HG02981 (cell line): ENCODE measurements at regions not wholly inside any gene's neighbourhood (a gene's known extent, or its start where the extent isn't known, plus 50 kb on each side); places are given as distances from the start of the nearest gene placed in this dataset.
"Not testable (repeated sequence)": the region's sequence is repeated elsewhere in the genome, so short reads cannot be mapped to it uniquely, and the experiment has no call there.

ENCODE experiments used
- ATAC-seq: cut with Tn5 transposase; IDR thresholded peaks from one replicate; pipeline ENCODE4 v1.9.1; 2021; ENCODE audit warnings: mild to moderate bottlenecking, moderate library complexity; ENCODE audit not compliant: unreplicated experiment

GRCh38 chr5:148880197-148880596 is 53.8 kb downstream of the ADRB2 start:
- ATAC-seq = no peak

- no peak for ATAC-seq
Measured at GRCh38 chr5:148880696-148881095, 54.3 kb downstream of the ADRB2 start.

GRCh38 chr5:148882332-148882731 is 55.9 kb downstream of the ADRB2 start:
- no peak for ATAC-seq

GRCh38 chr5:148884339-148885020 is 58.1 kb downstream of the ADRB2 start:
- ATAC-seq = no peak

GRCh38 chr5:148887123-148887881 is 60.9 kb downstream of the ADRB2 start:
- peak; percentile 69 for ATAC-seq

- not testable (repeated sequence) for ATAC-seq
Measured at GRCh38 chr5:148889936-148890335, 63.5 kb downstream of the ADRB2 start.

- ATAC-seq = not testable (repeated sequence)
Measured at GRCh38 chr5:148895441-148895840, 69.0 kb downstream of the ADRB2 start.

- no peak for ATAC-seq
Measured at GRCh38 chr5:148897842-148898241, 71.4 kb downstream of the ADRB2 start.

GRCh38 chr5:148898413-148899075 is 72.1 kb downstream of the ADRB2 start:
- no peak for ATAC-seq

- ATAC-seq = no peak
Measured at GRCh38 chr5:148899993-148900392, 73.6 kb downstream of the ADRB2 start.

GRCh38 chr5:148902478-148902877 is 76.1 kb downstream of the ADRB2 start:
- ATAC-seq = no peak

GRCh38 chr5:148903587-148903986 is 77.2 kb downstream of the ADRB2 start:
- no peak for ATAC-seq

- ATAC-seq = no peak
Measured at GRCh38 chr5:148904440-148904839, 78.0 kb downstream of the ADRB2 start.

GRCh38 chr5:148905541-148905940 is 79.1 kb downstream of the ADRB2 start:
- ATAC-seq = no peak

GRCh38 chr5:148906968-148907367 is 80.6 kb downstream of the ADRB2 start:
- no peak for ATAC-seq

- no peak for ATAC-seq
Measured at GRCh38 chr5:148909040-148909439, 82.6 kb downstream of the ADRB2 start.

- no peak for ATAC-seq
Measured at GRCh38 chr5:148909766-148910165, 83.4 kb downstream of the ADRB2 start.

- ATAC-seq = no peak
Measured at GRCh38 chr5:148910216-148910615, 83.8 kb downstream of the ADRB2 start.

GRCh38 chr5:148910686-148911361 is 84.4 kb downstream of the ADRB2 start:
- ATAC-seq = no peak

GRCh38 chr5:148911386-148911785 is 85.0 kb downstream of the ADRB2 start:
- ATAC-seq = no peak

- no peak for ATAC-seq
Measured at GRCh38 chr5:148912146-148912545, 85.7 kb downstream of the ADRB2 start.
